Medulla oblongata (tissue), 1 donor: ENCODE measurements at regions not wholly inside any gene's neighbourhood (a gene's known extent, or its start where the extent isn't known, plus 50 kb on each side); places are given as distances from the start of the nearest gene placed in this dataset.
"Not testable (repeated sequence)": the region's sequence is repeated elsewhere in the genome, so short reads cannot be mapped to it uniquely, and the experiment has no call there.

Experiments used
- DNase-seq: peaks from one replicate; pipeline ENCODE4 v3.0.0-alpha.2; 2015; ENCODE audit errors: extremely low spot score

DNA sequence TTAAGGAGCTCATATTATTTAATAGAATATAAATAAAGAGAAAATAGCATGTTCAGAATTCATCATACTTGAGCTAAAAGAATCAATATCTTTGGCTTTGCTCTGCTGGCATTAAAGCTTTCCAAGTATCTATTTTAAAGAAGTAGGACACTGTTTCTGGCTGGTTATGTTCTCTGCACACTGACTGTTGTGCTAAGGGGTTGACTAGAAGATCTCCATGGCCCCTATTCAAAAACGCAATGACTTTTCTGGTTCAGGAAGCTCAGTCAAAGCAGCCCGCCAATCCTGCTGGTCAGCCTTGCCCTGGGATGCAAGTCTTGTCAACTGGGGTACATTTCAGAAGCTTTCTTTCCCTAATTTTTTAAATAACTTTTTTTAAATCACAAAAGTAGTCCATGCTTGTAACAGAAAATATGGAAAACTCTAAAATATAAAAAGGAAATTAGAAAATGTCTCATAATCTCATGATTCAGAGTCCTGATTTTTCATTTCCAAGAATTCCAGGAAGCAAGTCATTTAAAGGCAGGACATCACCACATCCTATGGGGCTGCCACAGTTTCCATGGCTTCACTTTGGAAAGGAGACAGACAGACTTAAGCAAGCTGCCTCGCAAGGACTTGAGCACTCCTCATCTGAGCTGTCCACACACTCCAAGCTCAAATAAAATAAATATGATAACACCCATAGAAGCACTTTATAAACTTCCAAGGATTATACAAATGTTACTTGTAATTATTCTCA is 195.1 kb downstream of the TXNL1 start:
- peak; percentile 12 for DNase-seq

DNA sequence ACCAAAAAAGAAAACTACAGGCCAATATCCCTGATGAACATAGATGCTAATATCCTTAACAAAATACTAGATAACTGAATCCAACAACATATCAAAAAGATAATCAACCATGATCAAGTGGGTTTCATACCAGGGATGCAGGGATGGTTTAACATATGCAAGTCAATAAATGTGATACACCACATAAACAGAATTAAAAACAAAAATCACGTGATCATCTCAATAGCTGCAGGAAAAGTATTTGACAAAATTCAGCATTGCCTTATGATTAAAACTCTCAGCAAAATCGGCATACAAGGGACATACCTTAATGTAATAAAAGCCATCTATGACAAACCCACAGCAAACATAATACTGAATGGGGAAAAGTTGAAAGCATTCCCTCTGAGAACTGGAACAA is 199.9 kb downstream of the TXNL1 start:
- not testable (repeated sequence) for DNase-seq

DNA sequence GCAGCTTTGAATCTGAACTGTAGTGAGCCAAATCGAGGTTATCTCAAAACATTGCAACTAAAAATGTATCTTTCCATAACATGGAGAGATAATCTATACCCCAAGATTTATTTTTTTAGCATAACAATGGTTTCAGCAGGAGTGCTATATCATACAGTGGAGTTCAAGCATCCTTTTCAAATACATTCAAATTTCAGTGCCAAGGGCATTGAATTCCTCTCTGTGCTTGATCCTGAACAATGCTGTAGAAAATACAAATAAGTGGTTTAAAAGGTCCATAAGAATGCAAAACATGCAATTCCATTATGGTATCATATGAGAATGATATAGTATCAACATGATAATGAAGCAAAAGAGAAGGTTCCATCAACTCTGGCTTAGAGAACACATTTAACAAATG is 201.7 kb downstream of the TXNL1 start:
- DNase-seq, result no peak

GRCh38 chr18:56433919-56434318 is 204.5 kb downstream of the TXNL1 start:
- no peak for DNase-seq

GRCh38 chr18:56431551-56431950 is 206.8 kb downstream of the TXNL1 start:
- DNase-seq, result no peak

DNA sequence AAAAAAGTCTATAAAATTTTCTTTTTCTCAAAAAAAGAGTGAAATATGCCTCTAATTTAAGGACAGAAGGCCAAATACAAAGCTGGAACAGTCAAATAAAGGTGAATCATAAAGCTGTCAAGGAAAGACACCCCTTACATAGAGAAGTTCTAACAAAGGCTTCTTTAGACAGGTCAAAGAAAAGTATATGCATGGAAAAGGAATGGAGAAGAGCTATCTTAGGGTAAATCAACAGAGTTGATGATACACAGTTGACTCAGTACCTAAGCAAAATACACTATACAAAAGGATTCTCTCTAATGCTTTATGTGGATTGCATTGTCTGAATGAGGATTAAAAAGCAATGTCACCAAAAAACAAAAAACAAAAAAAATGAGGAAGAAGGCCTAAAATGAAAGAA is 214.8 kb downstream of the TXNL1 start:
- no peak for DNase-seq

DNA sequence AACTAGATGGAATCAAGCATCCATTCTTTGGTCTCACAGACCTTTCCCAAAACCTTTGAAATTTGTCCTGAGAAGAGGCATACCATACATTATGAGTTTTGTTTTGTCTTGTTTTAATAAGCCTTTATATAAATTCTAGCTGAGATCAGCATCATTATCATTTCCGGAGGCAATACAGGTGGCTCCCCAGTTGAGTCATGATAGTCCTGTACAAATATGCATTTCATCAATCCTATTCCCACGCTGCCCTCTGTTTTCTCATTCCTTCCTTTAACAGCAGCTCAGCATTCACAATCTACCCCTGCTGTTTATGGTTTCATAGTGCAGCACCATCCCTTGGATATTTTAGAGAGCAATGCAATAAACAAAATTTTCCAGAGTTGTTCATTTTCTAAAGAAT is 216.7 kb downstream of the TXNL1 start:
- no peak for DNase-seq

GRCh38 chr18:56420868-56421267 is 217.5 kb downstream of the TXNL1 start:
- DNase-seq, result not testable (repeated sequence)

- no peak for DNase-seq
Observed at GRCh38 chr18:56414357-56414756, 224.0 kb downstream of the TXNL1 start.

DNA sequence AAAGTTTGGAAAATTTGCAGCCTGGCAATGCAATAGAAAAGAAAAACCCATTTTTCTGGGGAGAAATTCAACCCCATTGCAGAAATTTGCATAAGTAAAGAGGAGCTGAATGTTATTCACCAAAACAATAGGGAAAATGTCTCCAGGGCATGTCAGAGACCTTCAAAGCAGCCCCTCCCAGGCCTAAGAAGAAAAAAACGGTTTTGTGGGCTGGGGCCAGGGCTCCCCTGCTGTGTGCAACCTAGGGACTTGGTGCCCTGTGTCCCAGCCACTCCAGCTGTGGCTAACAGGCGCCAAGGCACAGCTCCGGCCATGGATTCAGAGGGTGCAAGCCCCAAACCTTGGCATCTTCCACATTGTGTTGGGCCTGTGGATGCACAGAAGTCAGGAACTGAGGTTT is 224.5 kb downstream of the TXNL1 start:
- no peak for DNase-seq

GRCh38 chr18:56412951-56413350 is 225.4 kb downstream of the TXNL1 start:
- DNase-seq, result no peak

DNA sequence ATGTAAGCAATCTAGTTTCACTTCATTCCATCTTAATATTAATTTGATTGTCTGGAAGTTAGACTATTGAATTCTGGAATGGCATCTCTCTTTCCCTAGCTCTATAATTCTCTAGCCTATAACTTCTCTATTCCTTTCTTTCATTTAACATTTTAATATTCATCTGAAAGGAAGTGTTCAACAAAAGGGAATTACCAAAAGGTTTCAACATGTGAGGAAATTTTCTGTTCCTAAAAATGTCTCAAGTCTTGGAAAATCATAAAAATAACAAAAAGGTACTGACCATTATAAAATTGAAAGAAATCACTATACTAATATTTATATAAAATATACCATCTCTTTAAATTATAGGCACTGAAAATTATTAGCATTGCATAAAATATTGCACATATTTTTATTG is 228.7 kb downstream of the TXNL1 start:
- DNase-seq, result no peak

DNA sequence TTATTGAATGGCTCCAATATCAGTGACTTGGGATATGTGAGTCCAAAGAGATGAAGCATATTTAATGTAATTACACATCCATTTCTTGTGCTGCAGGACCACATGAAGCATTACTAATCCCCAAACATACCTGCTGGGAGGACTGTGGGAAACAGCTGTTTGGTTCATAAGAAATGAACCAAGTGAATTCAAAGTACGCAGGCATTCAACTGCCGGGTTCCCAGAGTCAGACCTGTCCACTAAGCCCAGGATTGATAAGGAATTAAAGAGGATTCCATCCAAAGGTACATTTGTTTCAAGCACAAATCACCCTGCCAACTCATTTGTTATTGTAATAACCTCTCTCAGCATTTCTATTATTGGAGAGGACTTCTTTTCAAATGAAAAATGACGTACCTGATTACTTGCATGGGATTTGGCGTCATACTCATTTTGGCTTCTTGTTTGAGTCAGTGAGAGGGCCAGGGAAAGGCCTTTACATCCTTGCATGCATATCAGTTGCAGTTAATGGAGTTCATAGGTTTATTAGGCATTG is 230.7 kb downstream of the TXNL1 start:
- DNase-seq, result no peak

DNA sequence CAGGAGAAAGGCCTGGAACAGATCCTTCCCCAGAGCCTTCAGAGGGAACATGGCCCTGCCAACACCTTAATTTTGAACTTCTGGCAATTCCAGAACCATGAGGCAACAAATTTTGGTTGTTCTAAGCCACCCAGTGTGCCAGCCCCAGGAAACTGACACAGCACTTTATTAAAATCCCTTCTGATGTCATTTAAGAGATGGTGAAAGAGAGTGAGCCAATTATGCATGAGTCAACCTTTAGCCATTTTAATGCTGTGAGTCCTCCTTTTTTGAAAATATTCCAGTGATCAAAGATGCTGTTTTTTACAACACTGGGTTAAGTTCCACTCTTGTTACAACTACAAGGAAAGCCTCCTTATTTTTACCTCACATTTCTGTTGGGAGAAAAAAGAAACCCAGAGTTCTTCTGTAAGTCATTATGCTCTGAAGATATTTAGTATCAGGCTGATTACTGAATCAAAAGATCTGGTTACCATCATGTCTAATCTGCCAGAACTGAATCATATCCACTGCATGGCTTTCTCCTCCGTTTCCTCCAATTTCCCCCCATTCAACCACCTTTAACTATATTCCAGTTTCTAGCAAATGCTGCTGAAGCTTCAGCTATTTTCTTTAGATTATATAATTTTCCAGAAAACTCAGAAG is 235.4 kb downstream of the TXNL1 start:
- no peak for DNase-seq

DNA sequence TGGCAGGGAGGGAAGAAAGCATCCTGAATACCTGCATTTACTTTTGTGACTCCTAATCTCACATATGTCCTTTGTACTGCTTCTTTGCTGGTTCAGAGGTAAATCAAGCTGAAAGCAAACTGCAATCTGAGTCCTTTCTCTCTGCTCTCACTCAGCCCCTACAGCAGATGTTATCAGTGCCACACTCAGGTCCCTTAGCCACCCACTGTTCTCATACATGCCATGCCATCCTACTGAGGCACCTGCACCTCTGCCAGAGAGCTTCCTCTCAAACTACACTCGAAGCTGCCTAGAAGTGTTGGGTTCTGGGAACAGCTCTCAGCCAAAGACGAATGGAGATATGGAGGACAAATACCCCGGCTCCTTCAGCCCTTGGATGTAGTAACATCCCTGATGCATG is 244.5 kb downstream of the TXNL1 start:
- DNase-seq, result no peak

- DNase-seq, result no peak
Observed at GRCh38 chr18:56391931-56392590, 246.3 kb downstream of the TXNL1 start.

DNA sequence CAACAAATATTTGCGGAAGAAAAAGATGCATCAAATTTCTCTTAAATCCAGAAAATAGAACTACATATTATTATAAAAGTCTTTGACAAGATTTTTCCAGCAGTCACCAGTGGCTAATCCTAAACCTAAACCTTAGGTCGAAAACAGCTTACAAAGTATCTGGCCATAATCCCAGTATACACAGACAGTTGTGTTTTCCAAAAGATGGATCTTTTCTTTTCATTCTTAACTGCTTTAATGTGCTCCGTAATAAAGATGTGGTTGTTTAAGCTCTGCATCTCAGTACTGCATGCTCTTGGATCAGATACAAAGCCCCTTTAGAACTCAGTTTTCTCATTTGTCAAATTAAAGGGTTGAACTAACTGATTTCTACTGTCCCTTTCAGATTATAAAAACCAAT is 247.8 kb downstream of the TXNL1 start:
- DNase-seq, result peak; percentile 27

DNA sequence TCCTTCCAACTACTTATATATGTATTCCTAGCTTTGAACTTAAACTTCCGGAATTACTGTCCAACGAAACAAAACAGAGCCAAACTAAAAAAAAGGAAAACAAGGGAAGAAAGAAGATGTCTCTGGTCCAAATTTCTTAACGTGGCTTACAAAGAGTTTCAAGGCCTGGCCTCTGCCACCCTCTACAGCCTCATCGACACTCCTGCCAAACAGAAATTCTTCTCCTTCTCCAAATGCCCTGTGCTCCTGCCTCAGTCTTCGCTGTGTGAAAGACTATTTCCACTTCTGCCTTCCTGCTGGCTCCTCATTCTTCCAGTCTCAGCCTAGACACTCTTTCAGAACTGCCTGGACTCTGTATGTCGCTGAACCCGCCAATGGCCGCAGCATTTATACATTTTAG is 249.2 kb downstream of the TXNL1 start:
- DNase-seq, result peak; percentile 58

DNA sequence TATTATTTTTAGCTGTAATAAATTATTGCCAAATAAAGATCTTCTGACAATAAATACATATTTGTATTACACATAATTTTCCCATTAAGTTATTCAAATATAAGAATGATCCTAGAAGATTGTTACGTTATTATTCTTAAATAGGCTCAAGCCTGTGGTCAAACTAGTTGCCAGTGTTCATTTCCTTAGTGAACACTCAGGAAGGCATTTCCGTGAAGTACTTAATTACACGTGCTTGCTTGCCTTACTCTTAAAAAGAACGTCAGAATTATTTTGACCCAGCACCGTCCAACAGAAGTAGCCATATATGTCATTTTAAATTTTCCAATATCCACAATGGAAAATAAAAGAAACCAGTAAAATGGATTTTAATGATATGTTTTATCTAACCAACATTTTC is 249.8 kb downstream of the TXNL1 start:
- DNase-seq, result no peak

- no peak for DNase-seq
Observed at GRCh38 chr18:56386856-56387255, 251.5 kb downstream of the TXNL1 start.

DNA sequence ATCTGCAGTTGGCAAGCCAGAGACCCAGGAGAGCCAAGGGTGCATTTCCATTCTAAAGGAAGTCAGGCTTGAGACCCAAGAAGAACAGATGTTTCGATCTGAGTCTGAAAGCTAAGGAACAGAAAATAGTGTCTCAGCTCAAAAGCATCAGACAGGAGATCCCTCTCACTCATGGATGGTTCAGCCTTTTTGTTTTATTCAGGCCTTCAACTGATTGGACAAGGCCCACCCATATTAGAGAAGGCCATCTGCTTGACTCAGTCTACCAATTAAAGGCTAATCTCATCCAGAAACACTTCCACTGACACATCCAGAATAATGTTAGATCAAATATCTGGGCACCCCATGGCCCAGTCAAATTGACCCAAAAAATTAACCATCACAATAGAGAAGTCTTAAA is 255.0 kb downstream of the TXNL1 start:
- no peak for DNase-seq

GRCh38 chr18:56382541-56382940 is 255.9 kb downstream of the TXNL1 start:
- DNase-seq, result peak; percentile 93

DNA sequence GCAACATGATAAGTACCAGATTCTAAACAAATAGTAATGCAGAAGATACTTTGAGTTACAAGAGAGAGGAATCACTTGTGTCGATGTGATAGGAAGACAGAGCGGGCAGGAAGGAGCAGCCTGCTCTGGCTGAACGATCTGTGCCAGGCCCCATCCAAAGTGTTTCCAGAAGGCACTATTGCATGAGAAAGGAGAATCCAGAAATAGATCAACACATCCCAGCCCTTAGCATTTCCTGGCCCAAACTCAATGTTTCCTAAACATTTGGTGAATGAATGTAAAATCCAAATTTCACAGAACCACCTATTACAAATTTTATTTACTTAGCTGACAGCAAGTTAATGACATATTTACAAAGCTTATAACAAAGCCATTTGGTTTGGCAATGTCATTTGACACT is 257.2 kb downstream of the TXNL1 start:
- DNase-seq, result no peak
